IMR-90 (cell line): ENCODE measurements at regions not wholly inside any gene's neighbourhood (a gene's known extent, or its start where the extent isn't known, plus 50 kb on each side); places are given as distances from the start of the nearest gene placed in this dataset.

Experiments
- ATAC-seq: fragments of 200-7000 bp; cut with Tn5 transposase; 2 replicates; pipeline ENCODE4 v1.9.1; 2020; ENCODE audit warnings: low read depth, mild to moderate bottlenecking, moderate library complexity
- BruUV-seq: library from RNA; stranded (reverse); fragments of 400-500 nt; replicated peaks from 2 replicates; lab custom pipeline; 2021; lab: Mats Ljungman, UMichigan
- CTCF ChIA-PET: fragments of 300-600 bp; formaldehyde crosslinking; extraction: SDS; loops from one replicate; lab custom pipeline; 2021; ENCODE audit warnings: antibody characterized with exemption; lab: Yijun Ruan, JAX
- POLR2A ChIA-PET: fragments of 300-600 bp; sonication (Branson Sonifier 250); formaldehyde crosslinking; loops from one replicate; lab custom pipeline; 2022; ENCODE audit warnings: antibody characterized with exemption; ENCODE audit not compliant: unreplicated experiment; lab: Charles Lee
- DNase-seq: peaks from one replicate; pipeline ENCODE4 v3.0.0; 2013
- H2AFZ ChIP-seq: replicated peaks from 2 replicates; pipeline ENCODE3; 2013; ENCODE audit warnings: low read length, mild to moderate bottlenecking; ENCODE audit not compliant: poor library complexity
- H2AK5ac ChIP-seq: 2 replicates; pipeline ENCODE4 v1.6.1; 2013; ENCODE audit warnings: low read depth, low read length, inconsistent platforms
- H2AK9ac ChIP-seq: replicated peaks from 2 replicates; pipeline ENCODE3; 2013; ENCODE audit warnings: mild to moderate bottlenecking, low read depth, low read length, moderate library complexity; ENCODE audit not compliant: poor library complexity
- H2BK120ac ChIP-seq: 2 replicates; pipeline ENCODE4 v1.6.1; 2013; ENCODE audit warnings: low read depth, low read length, inconsistent platforms
- H2BK15ac ChIP-seq: 3 replicates; pipeline ENCODE4 v1.6.1; 2013; ENCODE audit warnings: low read depth, low read length, inconsistent platforms
- H2BK20ac ChIP-seq: 2 replicates; pipeline ENCODE4 v1.6.1; 2013; ENCODE audit warnings: low read depth, mild to moderate bottlenecking, inconsistent platforms, low read length, moderate library complexity
- H2BK5ac ChIP-seq: 2 replicates; pipeline ENCODE4 v1.6.1; 2013; ENCODE audit warnings: mild to moderate bottlenecking, low read depth, low read length, inconsistent platforms; ENCODE audit not compliant: poor library complexity, severe bottlenecking
- H3K14ac ChIP-seq: replicated peaks from 2 replicates; pipeline ENCODE4 v1.6.1; 2013; ENCODE audit warnings: low read depth, low read length, inconsistent platforms
- H3K18ac ChIP-seq: 2 replicates; pipeline ENCODE4 v1.6.1; 2013; ENCODE audit warnings: low read depth, low read length, control low read depth
- H3K23ac ChIP-seq: 2 replicates; pipeline ENCODE4 v1.6.1; 2013; ENCODE audit warnings: low read depth, low read length, inconsistent platforms
- H3K27ac ChIP-seq: 2 replicates; pipeline ENCODE4 v1.5.1; 2013; ENCODE audit warnings: mild to moderate bottlenecking, control low read depth, low read length; ENCODE audit not compliant: insufficient read depth
- H3K27me3 ChIP-seq: 2 replicates; pipeline ENCODE4 v1.6.1; 2013; ENCODE audit warnings: low read length; ENCODE audit not compliant: control insufficient read depth, insufficient read depth
- H3K36me3 ChIP-seq: 2 replicates; pipeline ENCODE4 v1.6.1; 2013; ENCODE audit warnings: low read length, mixed read lengths; ENCODE audit not compliant: control insufficient read depth, insufficient read depth
- H3K4ac ChIP-seq: 2 replicates; pipeline ENCODE4 v1.6.1; 2013; ENCODE audit warnings: low read depth, low read length, inconsistent platforms
- H3K4me1 ChIP-seq: 2 replicates; pipeline ENCODE4 v1.6.1; 2013; ENCODE audit warnings: low read length, mixed read lengths; ENCODE audit not compliant: control insufficient read depth, insufficient read depth
- H3K4me2 ChIP-seq: 2 replicates; pipeline ENCODE4 v1.6.1; 2013; ENCODE audit warnings: low read depth, mild to moderate bottlenecking, control low read depth, low read length, moderate library complexity
- H3K4me3 ChIP-seq: 2 replicates; pipeline ENCODE4 v1.5.1; 2013; ENCODE audit warnings: low read depth, mild to moderate bottlenecking, control low read depth, low read length, moderate library complexity; ENCODE audit not compliant: insufficient read depth
- H3K56ac ChIP-seq: 2 replicates; pipeline ENCODE4 v1.6.1; 2013; ENCODE audit warnings: low read length, inconsistent platforms; ENCODE audit not compliant: insufficient read depth; ENCODE audit errors: extremely low read depth
- H3K79me1 ChIP-seq, 2 experiments: 2 replicates each; pipeline ENCODE4 v1.6.1; 2013; ENCODE audit warnings: low read length in 2 of 2, inconsistent platforms in 1 of 2, low read depth in 1 of 2
- H3K9ac ChIP-seq: 2 replicates; pipeline ENCODE4 v1.6.1; 2013; ENCODE audit warnings: low read depth, low read length, control low read depth
- H3K9me1 ChIP-seq: 2 replicates; pipeline ENCODE4 v1.6.1; 2013; ENCODE audit warnings: low read length, inconsistent platforms; ENCODE audit not compliant: insufficient read depth
- H3K9me3 ChIP-seq: 2 replicates; pipeline ENCODE4 v1.6.1; 2013; ENCODE audit warnings: low read length; ENCODE audit not compliant: control insufficient read depth, insufficient read depth
- H4K20me1 ChIP-seq: 2 replicates; pipeline ENCODE4 v1.6.1; 2013; ENCODE audit warnings: low read length, inconsistent platforms; ENCODE audit not compliant: insufficient read depth
- H4K5ac ChIP-seq: 2 replicates; pipeline ENCODE4 v1.6.1; 2013; ENCODE audit warnings: mild to moderate bottlenecking, low read depth, low read length, control low read depth
- H4K8ac ChIP-seq, 2 experiments: 2 replicates each; pipeline ENCODE4 v1.6.1; 2013; ENCODE audit warnings: low read depth in 2 of 2, low read length in 2 of 2, control low read depth in 1 of 2, inconsistent platforms in 1 of 2
- H4K91ac ChIP-seq: 2 replicates; pipeline ENCODE4 v1.6.1; 2013; ENCODE audit warnings: low read depth, low read length, inconsistent platforms; ENCODE audit not compliant: insufficient read depth
- BHLHE40 ChIP-seq: fragments of 150-350 bp; IDR thresholded peaks from 2 replicates; pipeline ENCODE4 v1.6.1; 2016; ENCODE audit warnings: mild to moderate bottlenecking, low read depth, low read length
- CHD1 ChIP-seq: IDR thresholded peaks from 2 replicates; pipeline ENCODE4 v1.6.1; 2012; ENCODE audit warnings: low read depth, low read length, improper control_type of control experiment
- FOS ChIP-seq: fragments of 150-350 bp; IDR thresholded peaks from 2 replicates; pipeline ENCODE4 v1.6.1; 2016; ENCODE audit warnings: low read depth, low read length
- MAZ ChIP-seq: IDR thresholded peaks from 2 replicates; pipeline ENCODE4 v1.6.1; 2012; ENCODE audit warnings: low read depth, mild to moderate bottlenecking, low read length, improper control_type of control experiment, moderate library complexity, borderline replicate concordance
- MXI1 ChIP-seq: IDR thresholded peaks from 2 replicates; pipeline ENCODE4 v1.6.1; 2012; ENCODE audit warnings: low read depth, mild to moderate bottlenecking, low read length, moderate library complexity, borderline replicate concordance
- POLR2A ChIP-seq: IDR thresholded peaks from 2 replicates; pipeline ENCODE4 v1.6.1; 2012; ENCODE audit warnings: mild to moderate bottlenecking, low read depth, low read length
- RAD21 ChIP-seq: IDR thresholded peaks from 2 replicates; pipeline ENCODE4 v1.6.1; 2012; ENCODE audit warnings: low read length, improper control_type of control experiment
- SMC3 ChIP-seq: fragments of 150-350 bp; IDR thresholded peaks from 2 replicates; pipeline ENCODE4 v1.6.1; 2016; ENCODE audit warnings: low read depth, mild to moderate bottlenecking, antibody characterized with exemption, low read length, moderate library complexity
- WGBS, 2 experiments: methylation state at CpG; one replicate each; pipeline versions ENCODE4 v1.1.5 to v1.1.7; 2013; ENCODE audit warnings: missing lambda C conversion rate in 2 of 2; ENCODE audit not compliant: insufficient read length in 1 of 2; ENCODE audit errors: extremely low coverage in 2 of 2; 5-methylcytosine and 5-hydroxymethylcytosine counted together
- dilution Hi-C: fragments of 300-500 bp; cut with HindIII; formaldehyde crosslinking; loops from one replicate; pipeline ENCODE4 v1.14.3; 2018; ENCODE audit warnings: low sequenced_read_pairs; ENCODE audit not compliant: unreplicated experiment
- in situ Hi-C: fragments of 300-500 bp; cut with MboI; formaldehyde crosslinking; loops from 3 replicates; pipeline ENCODE4 v1.14.3; 2019; ENCODE audit warnings: low sequenced_read_pairs, inconsistent platforms, mixed read lengths
- intact Hi-C: fragments of 100-400 bp; cut with micrococcal nuclease; formaldehyde crosslinking; loops from 2 replicates; pipeline ENCODE4 v1.10.0; 2022
- TF ChIP-seq, protein P1 (sequence below): fragments of 150-350 bp; IDR thresholded peaks from 2 replicates; pipeline ENCODE4 v1.6.1; 2017; ENCODE audit warnings: mild to moderate bottlenecking, antibody characterized with exemption, low read length, low read depth

DNA sequence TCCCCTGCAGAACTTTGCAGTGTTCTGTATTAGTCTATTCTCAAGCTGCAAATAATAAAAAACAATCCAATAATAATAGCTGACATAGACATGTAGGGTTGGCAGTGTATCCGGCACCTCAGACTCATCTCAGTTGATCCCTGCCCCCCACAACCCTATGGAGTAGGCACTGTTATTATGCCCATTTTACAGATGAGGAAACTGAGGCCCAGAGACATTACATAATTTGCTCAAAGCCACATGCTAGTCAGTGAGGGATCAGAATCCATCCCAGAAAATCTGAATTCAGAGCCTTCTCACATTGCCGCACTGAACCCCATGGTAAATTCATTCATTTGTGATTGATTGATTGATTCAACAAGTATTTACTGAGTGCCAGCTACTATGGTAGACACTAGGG is 226.6 kb upstream of the PWP1 start:
- H2AK5ac ChIP-seq, result no peak overlapping the region
- no peaks in the 10 kb centered on the region for H3K27me3 ChIP-seq
- no peak overlapping the region for H3K23ac ChIP-seq
- no peak overlapping the region for H2BK5ac ChIP-seq
- peaks cover 9% of the 10 kb centered on the region for H3K4me1 ChIP-seq
- no peak overlapping the region for H3K56ac ChIP-seq
- H3K36me3 ChIP-seq, result no peaks in the 10 kb centered on the region
- no peak for TF ChIP-seq CHD1
- TF ChIP-seq BHLHE40, result no peak
- TF ChIP-seq MXI1, result no peak
- no peak for TF ChIP-seq POLR2A
- no peak for TF ChIP-seq MAZ
- TF ChIP-seq, protein P1, sequence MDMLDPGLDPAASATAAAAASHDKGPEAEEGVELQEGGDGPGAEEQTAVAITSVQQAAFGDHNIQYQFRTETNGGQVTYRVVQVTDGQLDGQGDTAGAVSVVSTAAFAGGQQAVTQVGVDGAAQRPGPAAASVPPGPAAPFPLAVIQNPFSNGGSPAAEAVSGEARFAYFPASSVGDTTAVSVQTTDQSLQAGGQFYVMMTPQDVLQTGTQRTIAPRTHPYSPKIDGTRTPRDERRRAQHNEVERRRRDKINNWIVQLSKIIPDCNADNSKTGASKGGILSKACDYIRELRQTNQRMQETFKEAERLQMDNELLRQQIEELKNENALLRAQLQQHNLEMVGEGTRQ, result no peak
- no peak for TF ChIP-seq FOS
- TF ChIP-seq SMC3, result no peak
- no peak for TF ChIP-seq RAD21
- no peak overlapping the region for H3K14ac ChIP-seq
- ChIA-PET POLR2A (no interaction called here), CTCF (no interaction called here)
- H3K79me1 ChIP-seq, result peaks cover 7 to 10% of the 10 kb centered on the region in 2 experiments; a peak in 2 of 4 replicates
- no peak overlapping the region for H2AK9ac ChIP-seq
- no CpG with 5 or more reads among the region's 2 CpGs for WGBS, 2 experiments
- in situ Hi-C loops (no loop called here), dilution Hi-C loops (no loop called here), intact Hi-C loops (no loop called here)
- H2BK120ac ChIP-seq, result no peak overlapping the region
- no peak overlapping the region for H2AFZ ChIP-seq
- ATAC-seq, result no peak
- no peak overlapping the region for H2BK20ac ChIP-seq
- H4K5ac ChIP-seq, result no peak overlapping the region
- no peak overlapping the region for H3K4me2 ChIP-seq
- H3K4ac ChIP-seq, result no peak overlapping the region
- H2BK15ac ChIP-seq, result no peak overlapping the region
- H3K18ac ChIP-seq, result no peak overlapping the region
- H4K91ac ChIP-seq, result no peak overlapping the region
- H3K9ac ChIP-seq, result no peak overlapping the region
- H3K27ac ChIP-seq, result no peak overlapping the region
- no peak for DNase-seq
- no peaks in the 10 kb centered on the region for H3K9me3 ChIP-seq
- no TSS peak for BruUV-seq
- H3K4me3 ChIP-seq, result no peak overlapping the region
- no peaks in the 10 kb centered on the region for H4K20me1 ChIP-seq
- H3K9me1 ChIP-seq, result peaks cover 10% of the 10 kb centered on the region; the same call in 1 of the 2 replicates
- H4K8ac ChIP-seq, result no peak overlapping the region
